RWPE1 (cell line): ENCODE measurements at regions not wholly inside any gene's neighbourhood (a gene's known extent, or its start where the extent isn't known, plus 50 kb on each side); places are given as distances from the start of the nearest gene placed in this dataset.

Source experiments
- CTCF ChIA-PET: fragments of 350-600 bp; sonication (Branson Sonifier 250); formaldehyde crosslinking; extraction: SDS; loops from one replicate; lab custom pipeline; 2021; lab: Yijun Ruan, JAX
- POLR2A ChIA-PET: fragments of 400-600 bp; formaldehyde crosslinking; extraction: SDS; loops from one replicate; lab custom pipeline; 2020; ENCODE audit warnings: antibody characterized with exemption; ENCODE audit not compliant: low non-redundant PET; lab: Yijun Ruan, JAX
- DNase-seq: peaks from one replicate; pipeline ENCODE4 v3.0.0; 2012; ENCODE audit warnings: low spot score
- H3K27ac ChIP-seq: fragments of 450-650 bp; 2 replicates; pipeline ENCODE4 v1.5.1; 2017
- TF ChIP-seq, protein P1 (sequence below): fragments of 450-650 bp; conservative IDR thresholded peaks from 2 replicates; pipeline ENCODE4 v1.5.1; 2017; ENCODE audit warnings: low read depth, mild to moderate bottlenecking

DNA sequence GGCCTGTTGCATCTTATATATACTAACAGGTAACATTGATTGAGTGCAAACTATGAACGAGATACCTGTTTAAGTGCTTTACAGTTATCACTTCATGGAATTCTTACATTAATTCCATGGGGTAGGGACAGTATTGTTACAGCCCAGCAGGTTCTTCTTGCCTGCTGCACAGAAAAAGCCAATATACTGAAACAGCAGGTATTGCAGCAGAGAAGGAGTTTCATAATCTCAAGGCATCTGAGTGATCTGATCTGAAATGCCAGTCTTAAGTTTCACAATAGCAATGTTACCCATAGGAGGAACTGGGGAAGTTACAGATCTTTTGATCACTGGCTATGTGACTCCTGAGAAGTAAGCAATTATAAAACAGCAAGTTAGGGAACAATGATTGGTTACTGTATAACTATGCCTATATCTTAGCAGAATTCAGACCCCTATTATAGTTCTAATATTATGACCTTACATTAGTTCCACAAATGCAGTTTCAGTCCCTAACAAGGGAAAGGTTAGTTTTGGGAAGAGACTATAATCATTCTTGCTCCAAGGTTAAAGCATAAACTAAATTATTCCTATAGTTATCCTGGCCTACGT lies 126.5 kb upstream of the BNC2 start:
- DNase-seq, result no peak
- POLR2A ChIA-PET, result no interaction called here
- H3K27ac ChIP-seq, result no peak overlapping the region
- TF ChIP-seq, protein P1, sequence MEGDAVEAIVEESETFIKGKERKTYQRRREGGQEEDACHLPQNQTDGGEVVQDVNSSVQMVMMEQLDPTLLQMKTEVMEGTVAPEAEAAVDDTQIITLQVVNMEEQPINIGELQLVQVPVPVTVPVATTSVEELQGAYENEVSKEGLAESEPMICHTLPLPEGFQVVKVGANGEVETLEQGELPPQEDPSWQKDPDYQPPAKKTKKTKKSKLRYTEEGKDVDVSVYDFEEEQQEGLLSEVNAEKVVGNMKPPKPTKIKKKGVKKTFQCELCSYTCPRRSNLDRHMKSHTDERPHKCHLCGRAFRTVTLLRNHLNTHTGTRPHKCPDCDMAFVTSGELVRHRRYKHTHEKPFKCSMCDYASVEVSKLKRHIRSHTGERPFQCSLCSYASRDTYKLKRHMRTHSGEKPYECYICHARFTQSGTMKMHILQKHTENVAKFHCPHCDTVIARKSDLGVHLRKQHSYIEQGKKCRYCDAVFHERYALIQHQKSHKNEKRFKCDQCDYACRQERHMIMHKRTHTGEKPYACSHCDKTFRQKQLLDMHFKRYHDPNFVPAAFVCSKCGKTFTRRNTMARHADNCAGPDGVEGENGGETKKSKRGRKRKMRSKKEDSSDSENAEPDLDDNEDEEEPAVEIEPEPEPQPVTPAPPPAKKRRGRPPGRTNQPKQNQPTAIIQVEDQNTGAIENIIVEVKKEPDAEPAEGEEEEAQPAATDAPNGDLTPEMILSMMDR, result no peak
- CTCF ChIA-PET, result no interaction called here

DNA sequence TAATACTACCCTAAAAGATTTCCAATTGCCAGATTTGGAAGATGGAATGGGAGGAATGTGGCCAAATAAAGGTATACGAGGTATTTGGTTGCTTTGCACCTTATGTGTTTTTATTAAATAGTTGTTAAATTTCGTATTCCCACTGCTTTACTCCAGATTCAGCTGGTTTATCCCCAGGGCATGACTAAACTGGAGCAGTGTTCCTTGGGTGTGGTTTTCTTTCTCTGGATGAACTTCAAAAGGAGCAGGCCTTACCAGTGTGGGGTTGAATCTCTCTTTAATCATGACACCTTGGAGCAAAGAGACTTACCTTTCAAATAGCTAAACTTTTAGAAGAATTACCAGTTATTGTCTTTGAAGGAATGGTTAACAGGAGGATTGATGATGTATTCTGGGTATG lies 121.7 kb upstream of the BNC2 start:
- DNase-seq, result no peak
- ChIA-PET POLR2A (no interaction called here), CTCF (no interaction called here)
- no peak overlapping the region for H3K27ac ChIP-seq
- TF ChIP-seq, protein P1, result no peak

DNA sequence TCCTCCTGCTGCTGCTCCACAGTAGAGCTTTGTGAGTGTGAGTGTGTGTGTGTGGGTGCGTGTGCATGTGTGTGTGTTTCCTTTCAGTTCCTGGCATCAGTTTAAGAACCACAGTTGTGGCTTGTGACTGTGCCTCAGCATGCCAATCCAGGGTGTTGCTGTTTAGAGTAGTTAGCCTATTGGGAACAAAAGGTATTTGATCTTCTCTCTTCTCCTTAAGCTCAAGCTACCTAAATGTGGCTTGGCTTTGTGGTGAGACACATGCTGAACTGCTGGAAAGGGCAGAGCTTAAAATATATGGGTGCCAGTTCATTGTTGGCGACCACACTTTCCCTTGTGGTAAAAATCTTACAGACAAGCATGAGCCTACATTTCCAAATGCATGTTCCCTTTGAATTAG lies 116.6 kb upstream of the BNC2 start:
- POLR2A ChIA-PET, result no interaction called here
- DNase-seq, result no peak
- TF ChIP-seq, protein P1, result no peak

DNA sequence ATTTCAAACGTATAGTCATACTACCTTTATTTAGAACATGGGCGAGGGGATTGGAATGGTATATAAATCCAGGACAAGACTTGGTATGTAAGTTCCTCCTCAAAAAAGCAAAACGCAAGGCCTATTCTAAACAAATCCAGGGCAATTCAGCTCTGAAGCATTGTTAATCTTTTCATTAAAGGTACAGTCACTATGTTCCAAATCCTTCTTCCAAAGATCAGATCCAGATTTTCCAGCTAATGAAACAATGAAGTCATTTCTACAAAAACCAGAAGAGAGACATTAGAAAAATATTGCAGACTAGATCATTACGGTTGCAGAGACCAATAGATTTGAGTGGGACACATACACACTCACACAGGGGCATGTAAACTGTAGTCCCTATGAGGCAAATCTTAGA lies 116.1 kb upstream of the BNC2 start:
- TF ChIP-seq, protein P1, result no peak
- H3K27ac ChIP-seq, result no peak overlapping the region
- no peak for DNase-seq
- CTCF ChIA-PET, result interaction anchor here (0.6 kb wide), 1 partner anchor 974 kb away, joined by 4 read pairs; no protein-coding TSS in a partner anchor
- POLR2A ChIA-PET, result no interaction called here

More for the DNA sequence above, 116.6 kb upstream of the BNC2 start:
- CTCF ChIA-PET, result interaction anchor here (0.6 kb wide), 1 partner anchor 975 kb away, joined by 4 read pairs; no protein-coding TSS in a partner anchor
- H3K27ac ChIP-seq, result no peak overlapping the region

DNA sequence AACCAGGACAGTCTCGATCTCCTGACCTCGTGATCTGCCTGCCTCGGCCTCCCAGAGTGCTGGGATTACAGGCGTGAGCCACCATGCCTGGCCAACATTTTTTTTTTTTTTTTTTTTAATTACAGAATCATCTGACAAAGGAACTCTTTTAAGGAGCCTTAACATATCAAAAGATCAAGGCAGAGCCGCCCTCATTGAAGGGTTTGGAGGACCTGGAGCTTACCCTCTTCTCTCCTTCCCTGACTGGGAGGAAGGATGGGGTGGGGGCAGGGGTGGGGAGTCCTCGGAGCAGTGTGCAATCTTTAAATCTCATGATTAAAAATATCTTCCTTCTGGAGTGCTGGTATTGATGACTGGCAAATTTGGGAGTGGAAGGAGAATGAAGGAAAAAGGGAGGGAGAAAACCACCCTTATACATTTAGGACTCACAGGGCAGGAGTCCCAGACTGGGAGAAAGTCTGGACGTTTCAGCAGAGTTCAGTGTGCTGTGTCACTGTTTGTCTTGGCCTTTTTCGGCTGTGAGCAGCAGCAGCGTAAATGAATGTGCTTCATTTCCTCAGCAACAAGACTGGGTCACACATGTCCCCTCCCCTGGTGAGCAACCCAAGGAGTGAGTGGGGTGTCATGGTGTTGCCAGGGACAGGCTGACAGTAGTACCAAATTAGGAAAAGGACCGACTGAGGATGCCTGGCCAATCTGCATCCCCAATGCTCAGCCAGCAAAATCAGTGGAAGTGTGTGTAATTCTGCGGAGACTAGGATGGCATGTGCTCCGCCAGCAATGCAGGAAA lies 115.3 kb upstream of the BNC2 start:
- POLR2A ChIA-PET, result no interaction called here
- CTCF ChIA-PET, result interaction anchor here (0.6 kb wide), 1 partner anchor 16 kb away, joined by 4 read pairs; no protein-coding TSS in a partner anchor
- H3K27ac ChIP-seq, result no peak overlapping the region
- DNase-seq, result no peak
- TF ChIP-seq, protein P1, result no peak

DNA sequence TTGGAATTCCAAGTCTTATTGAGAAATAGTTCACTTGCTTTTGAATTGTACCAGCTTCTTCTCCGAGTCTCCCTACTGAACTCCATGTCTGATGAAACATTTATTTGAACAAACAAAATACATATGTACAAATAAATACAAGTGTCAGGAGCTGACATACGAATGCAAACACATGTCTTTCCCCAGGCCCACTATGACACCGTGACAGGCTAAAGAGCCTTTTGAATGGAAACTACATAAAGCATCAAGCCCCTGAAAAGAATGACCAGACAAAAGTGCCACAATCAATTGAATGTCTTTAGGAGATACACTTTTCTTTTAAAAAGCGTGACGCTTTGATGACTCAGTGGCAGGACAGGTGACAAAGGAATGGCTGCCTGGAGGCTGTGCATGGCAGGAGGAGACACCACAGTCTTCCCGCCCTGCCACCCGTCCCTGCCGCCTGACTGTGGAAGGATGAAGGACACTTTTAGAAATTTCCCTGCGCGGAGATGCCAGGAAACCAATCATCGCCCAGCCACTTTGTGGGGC lies 112.4 kb upstream of the BNC2 start:
- ChIA-PET POLR2A (no interaction called here), CTCF (interaction anchor here (0.6 kb wide), 1 partner anchor 84 kb away, joined by 4 read pairs; no protein-coding TSS in a partner anchor)
- TF ChIP-seq, protein P1, result no peak
- H3K27ac ChIP-seq, result no peak overlapping the region
- DNase-seq, result no peak
